H1 (cell line): ENCODE measurements at regions not wholly inside any gene's neighbourhood (a gene's known extent, or its start where the extent isn't known, plus 50 kb on each side); places are given as distances from the start of the nearest gene placed in this dataset.

Experiments
- CTCF ChIA-PET: fragments of 300-600 bp; sonication (Branson Sonifier 250); formaldehyde crosslinking; loops from one replicate; lab custom pipeline; 2021; ENCODE audit not compliant: partially characterized antibody; lab: Charles Lee
- POLR2A ChIA-PET: fragments of 300-600 bp; sonication (Branson Sonifier 250); formaldehyde crosslinking; loops from one replicate; lab custom pipeline; 2021; ENCODE audit warnings: inconsistent platforms; ENCODE audit not compliant: partially characterized antibody; lab: Charles Lee
- DNase-seq, 2 experiments: peaks; one replicate each; pipeline versions ENCODE4 v3.0.0 to v3.0.0-alpha.2; 2010 to 2022; ENCODE audit warnings: low spot score in 2 of 2, low read depth in 1 of 2, mixed read lengths in 1 of 2
- FAIRE-seq: peaks from 2 replicates; lab custom pipeline; 2011; peaks lifted over from hg19 to GRCh38; lab: Jason Lieb, UNC
- H2AFZ ChIP-seq: 2 replicates; pipeline ENCODE4 v1.8.1; 2012; ENCODE audit warnings: low read length, inconsistent platforms
- H2AK5ac ChIP-seq: 2 replicates; pipeline ENCODE4 v1.6.1; 2013; ENCODE audit warnings: low read depth, low read length
- H2BK120ac ChIP-seq: replicated peaks from 2 replicates; pipeline ENCODE3; 2013; ENCODE audit warnings: low read depth, low read length, inconsistent platforms
- H2BK12ac ChIP-seq: 2 replicates; pipeline ENCODE4 v1.6.1; 2013; ENCODE audit warnings: low read depth, low read length
- H2BK15ac ChIP-seq: 2 replicates; pipeline ENCODE4 v1.6.1; 2013; ENCODE audit warnings: low read length
- H2BK20ac ChIP-seq: 2 replicates; pipeline ENCODE4 v1.6.1; 2013; ENCODE audit warnings: low read length
- H2BK5ac ChIP-seq: 2 replicates; pipeline ENCODE4 v1.6.1; 2013; ENCODE audit warnings: low read depth, low read length
- H3K14ac ChIP-seq: 2 replicates; pipeline ENCODE4 v1.6.1; 2013; ENCODE audit warnings: inconsistent platforms; ENCODE audit not compliant: insufficient read length
- H3K18ac ChIP-seq: 2 replicates; pipeline ENCODE4 v1.6.1; 2013; ENCODE audit warnings: low read length; ENCODE audit errors: extremely low read depth
- H3K23ac ChIP-seq: 2 replicates; pipeline ENCODE4 v1.6.1; 2013; ENCODE audit warnings: inconsistent platforms; ENCODE audit not compliant: insufficient read length
- H3K23me2 ChIP-seq: 2 replicates; pipeline ENCODE4 v1.6.1; 2013; ENCODE audit warnings: low read depth, low read length
- H3K27ac ChIP-seq: 2 replicates; pipeline ENCODE4 v1.6.1; 2011; ENCODE audit warnings: low read depth, low read length, inconsistent platforms
- H3K27me3 ChIP-seq, 4 experiments: replicated peaks in 1 of 4; 1 replicate in 1 of 4; 2 replicates in 3 of 4; pipeline versions ENCODE4 v1.6.1 to v1.8.1; 2011 to 2013; ENCODE audit warnings: low read length in 3 of 4, mild to moderate bottlenecking in 3 of 4, inconsistent platforms in 2 of 4, mixed read lengths in 2 of 4, moderate library complexity in 1 of 4; ENCODE audit not compliant: control insufficient read depth in 3 of 4, insufficient read depth in 3 of 4; ENCODE audit errors: extremely low read depth in 1 of 4
- H3K36me3 ChIP-seq, 4 experiments: 2 replicates each; pipeline versions ENCODE4 v1.6.1 to v1.8.1; 2011 to 2013; ENCODE audit warnings: mild to moderate bottlenecking in 4 of 4, low read length in 3 of 4, moderate library complexity in 2 of 4, control low read depth in 1 of 4, inconsistent platforms in 1 of 4; ENCODE audit not compliant: insufficient read depth in 4 of 4, control insufficient read depth in 2 of 4
- H3K4ac ChIP-seq: replicated peaks from 2 replicates; pipeline ENCODE3; 2013; ENCODE audit warnings: low read length, low read depth, mixed read lengths, inconsistent platforms; ENCODE audit not compliant: insufficient read length
- H3K4me1 ChIP-seq, 4 experiments: replicated peaks in 1 of 4; 1 replicate in 1 of 4; 2 replicates in 3 of 4; pipeline versions ENCODE4 v1.6.1 to v1.8.1; 2011 to 2013; ENCODE audit warnings: low read length in 3 of 4, inconsistent platforms in 2 of 4, mixed read lengths in 1 of 4; ENCODE audit not compliant: insufficient read depth in 4 of 4, control insufficient read depth in 3 of 4
- H3K4me2 ChIP-seq, 2 experiments: 2 replicates each; pipeline versions ENCODE4 v1.6.1 to v1.8.1; 2011 to 2013; ENCODE audit warnings: low read depth in 2 of 2, low read length in 2 of 2, control low read depth in 1 of 2, inconsistent platforms in 1 of 2, mild to moderate bottlenecking in 1 of 2; ENCODE audit not compliant: insufficient read depth in 1 of 2
- H3K4me3 ChIP-seq, 4 experiments: fragments of 200-600, 300-600 bp in 1 of 4; sonication (generic), shearing (Covaris generic), sonication (Bioruptor Twin) in 1 of 4; 2 replicates each; pipeline versions ENCODE4 v1.5.1 to v1.8.1; 2011 to 2016; ENCODE audit warnings: low read length in 4 of 4, low read depth in 3 of 4, control low read depth in 2 of 4, inconsistent platforms in 2 of 4, mild to moderate bottlenecking in 2 of 4, mixed read lengths in 1 of 4, moderate library complexity in 1 of 4; ENCODE audit not compliant: insufficient read depth in 2 of 4; ENCODE audit errors: extremely low read depth in 1 of 4
- H3K56ac ChIP-seq: replicated peaks from 2 replicates; pipeline ENCODE3; 2013; ENCODE audit warnings: low read depth, mild to moderate bottlenecking, mixed read lengths, low read length, inconsistent platforms; ENCODE audit not compliant: insufficient read length
- H3K79me1 ChIP-seq: 2 replicates; pipeline ENCODE4 v1.6.1; 2013; ENCODE audit warnings: low read depth, low read length, control low read depth
- H3K79me2 ChIP-seq, 2 experiments: 2 replicates each; pipeline versions ENCODE4 v1.6.1 to v1.8.1; 2012 to 2013; ENCODE audit warnings: low read length in 2 of 2, mild to moderate bottlenecking in 2 of 2, inconsistent platforms in 1 of 2; ENCODE audit not compliant: insufficient read depth in 2 of 2, control insufficient read depth in 1 of 2
- H3K9ac ChIP-seq, 4 experiments: replicated peaks in 1 of 4; 1 replicate in 1 of 4; 2 replicates in 3 of 4; pipeline versions ENCODE4 v1.6.1 to v1.8.1; 2011 to 2013; ENCODE audit warnings: low read depth in 3 of 4, low read length in 3 of 4, control low read depth in 2 of 4, mild to moderate bottlenecking in 2 of 4, moderate library complexity in 2 of 4, inconsistent platforms in 1 of 4; ENCODE audit errors: extremely low read depth in 1 of 4
- H3K9me3 ChIP-seq, 2 experiments: 2 replicates each; pipeline versions ENCODE4 v1.6.1 to v1.8.1; 2012 to 2013; ENCODE audit warnings: mild to moderate bottlenecking in 2 of 2, moderate library complexity in 2 of 2, control low read depth in 1 of 2, inconsistent platforms in 1 of 2, low read depth in 1 of 2, low read length in 1 of 2, mixed read lengths in 1 of 2; ENCODE audit not compliant: insufficient read depth in 2 of 2
- H4K20me1 ChIP-seq, 2 experiments: replicated peaks in 1 of 2; 2 replicates each; pipeline versions ENCODE3 to v1.8.1; 2011 to 2013; ENCODE audit warnings: inconsistent platforms in 2 of 2, low read length in 2 of 2, mild to moderate bottlenecking in 1 of 2; ENCODE audit not compliant: insufficient read depth in 2 of 2, control insufficient read depth in 1 of 2
- H4K5ac ChIP-seq: 2 replicates; pipeline ENCODE4 v1.6.1; 2013; ENCODE audit warnings: low read length, low read depth, mixed read lengths, inconsistent platforms; ENCODE audit not compliant: insufficient read length
- H4K8ac ChIP-seq: 2 replicates; pipeline ENCODE4 v1.8.0; 2013; ENCODE audit warnings: mild to moderate bottlenecking, moderate library complexity, low read length, inconsistent platforms; ENCODE audit not compliant: insufficient read depth; ENCODE audit errors: extremely low read depth
- H4K91ac ChIP-seq: replicated peaks from 2 replicates; pipeline ENCODE3; 2013; ENCODE audit warnings: low read length, mixed read lengths, inconsistent platforms; ENCODE audit not compliant: insufficient read length
- USF2 ChIP-seq: IDR thresholded peaks from 2 replicates; pipeline ENCODE4 v1.6.1; 2011; ENCODE audit warnings: low read length, improper control_type of control experiment
- WGBS, 2 experiments: shearing (Covaris generic) in 1 of 2; methylation state at CpG; one replicate each; pipeline versions ENCODE4 v1.1.6 to v1.1.7; 2013 to 2015; ENCODE audit warnings: low lambda C conversion rate in 2 of 2, mixed read lengths in 2 of 2, inconsistent platforms in 1 of 2, low coverage in 1 of 2, missing lambda C conversion rate in 1 of 2; ENCODE audit not compliant: insufficient replicate concordance in 2 of 2, insufficient coverage in 1 of 2, insufficient read length in 1 of 2; ENCODE audit errors: extremely low coverage in 1 of 2, missing lambda C conversion rate in 1 of 2; 5-methylcytosine and 5-hydroxymethylcytosine counted together

GRCh38 chr2:144237108-144237507 lies 282.8 kb downstream of the ZEB2 start:
- POLR2A ChIA-PET: interaction anchor here (0.6 kb wide), 1 partner anchor 88 kb away, joined by 3 read pairs; no protein-coding TSS in a partner anchor
- Histone ChIP-seq H3K4me2 (no peak overlapping the region), H4K8ac (no peak overlapping the region), H3K79me1 (no peaks in the 10 kb centered on the region), H3K56ac (no peak overlapping the region), H3K79me2 (no peaks in the 10 kb centered on the region), H2BK20ac (no peak overlapping the region), H4K5ac (no peak overlapping the region), H2BK5ac (no peak overlapping the region), H4K91ac (no peak overlapping the region), H2BK12ac (no peak overlapping the region), H3K27me3 (no peaks in the 10 kb centered on the region), H3K23ac (no peak overlapping the region), H2BK15ac (no peak overlapping the region), H2BK120ac (no peak overlapping the region), H3K4me3 (no peak overlapping the region), H3K14ac (no peak overlapping the region), H2AFZ (no peak overlapping the region), H3K27ac (no peak overlapping the region), H3K4me1 (peaks cover 0 to 16% (median 6%) of the 10 kb centered on the region in 4 experiments; a peak in 4 of 7 replicates), H3K23me2 (no peaks in the 10 kb centered on the region; the same call in 1 of the 2 replicates), H3K9me3 (no peaks in the 10 kb centered on the region), H3K9ac (no peak overlapping the region), H4K20me1 (no peaks in the 10 kb centered on the region), H2AK5ac (no peak overlapping the region), H3K18ac (no peak overlapping the region), H3K36me3 (no peaks in the 10 kb centered on the region), H3K4ac (no peak overlapping the region)
- no peak for FAIRE-seq
- CTCF ChIA-PET: no interaction called here
- WGBS, 2 experiments: 91% methylated on average over 4 of the region's 4 CpGs; no CpG with 5 or more reads in 1 of the 2 experiments
- no peak for TF ChIP-seq USF2
- DNase-seq: no peak
